GM19452 (cell line): ENCODE measurements at regions not wholly inside any gene's neighbourhood (a gene's known extent, or its start where the extent isn't known, plus 50 kb on each side); places are given as distances from the start of the nearest gene placed in this dataset.
"Not testable (repeated sequence)": the region's sequence is repeated elsewhere in the genome, so short reads cannot be mapped to it uniquely, and the experiment has no call there.

Source experiments
- ATAC-seq: cut with Tn5 transposase; IDR thresholded peaks from one replicate; pipeline ENCODE4 v1.9.1; 2021; ENCODE audit not compliant: unreplicated experiment

DNA sequence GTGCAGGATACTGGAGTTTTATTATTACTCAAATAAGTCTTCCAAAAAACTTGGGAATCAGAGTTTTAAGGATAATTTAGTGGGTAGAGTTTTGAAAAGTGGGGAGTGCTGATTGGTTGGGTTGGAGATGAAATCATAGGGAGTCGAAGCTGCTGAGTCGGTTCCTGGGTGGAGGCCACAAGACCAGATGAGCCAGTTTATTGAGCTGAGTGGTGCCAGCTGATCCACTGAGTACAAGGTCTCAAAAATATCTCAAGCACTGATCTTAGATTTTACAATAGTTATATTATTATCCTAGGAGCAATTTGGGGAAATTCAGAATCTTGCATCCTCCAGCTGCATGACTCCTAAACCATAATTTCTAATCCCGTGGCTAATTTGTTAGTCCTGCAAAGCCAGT is 804.9 kb upstream of the SEMA6A start:
- no peak for ATAC-seq

- no peak for ATAC-seq
Observed at GRCh38 chr5:117376748-117377147, 802.1 kb upstream of the SEMA6A start.

GRCh38 chr5:117359895-117360294 is 785.3 kb upstream of the SEMA6A start:
- no peak for ATAC-seq

- no peak for ATAC-seq
Observed at GRCh38 chr5:117357886-117358285, 783.3 kb upstream of the SEMA6A start.

GRCh38 chr5:117347280-117347679 is 772.7 kb upstream of the SEMA6A start:
- ATAC-seq = no peak

DNA sequence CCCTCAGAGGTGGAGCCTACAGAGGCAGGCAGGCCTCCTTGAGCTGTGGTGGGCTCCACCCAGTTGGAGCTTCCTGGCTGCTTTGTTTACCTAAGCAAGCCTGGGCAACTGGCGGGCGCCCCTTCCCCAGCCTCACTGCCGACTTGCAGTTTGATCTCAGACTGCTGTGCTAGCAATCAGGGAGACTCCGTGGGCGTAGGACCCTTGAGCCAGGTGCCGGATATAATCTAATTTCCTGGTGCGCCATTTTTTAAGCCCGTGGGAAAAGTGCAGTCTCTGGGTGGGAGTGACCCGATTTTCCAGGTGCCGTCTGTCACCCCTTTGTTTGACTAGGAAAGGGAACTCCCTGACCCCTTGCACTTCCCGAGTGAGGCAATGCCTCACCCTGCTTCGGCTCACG is 769.1 kb upstream of the SEMA6A start:
- not testable (repeated sequence) for ATAC-seq

DNA sequence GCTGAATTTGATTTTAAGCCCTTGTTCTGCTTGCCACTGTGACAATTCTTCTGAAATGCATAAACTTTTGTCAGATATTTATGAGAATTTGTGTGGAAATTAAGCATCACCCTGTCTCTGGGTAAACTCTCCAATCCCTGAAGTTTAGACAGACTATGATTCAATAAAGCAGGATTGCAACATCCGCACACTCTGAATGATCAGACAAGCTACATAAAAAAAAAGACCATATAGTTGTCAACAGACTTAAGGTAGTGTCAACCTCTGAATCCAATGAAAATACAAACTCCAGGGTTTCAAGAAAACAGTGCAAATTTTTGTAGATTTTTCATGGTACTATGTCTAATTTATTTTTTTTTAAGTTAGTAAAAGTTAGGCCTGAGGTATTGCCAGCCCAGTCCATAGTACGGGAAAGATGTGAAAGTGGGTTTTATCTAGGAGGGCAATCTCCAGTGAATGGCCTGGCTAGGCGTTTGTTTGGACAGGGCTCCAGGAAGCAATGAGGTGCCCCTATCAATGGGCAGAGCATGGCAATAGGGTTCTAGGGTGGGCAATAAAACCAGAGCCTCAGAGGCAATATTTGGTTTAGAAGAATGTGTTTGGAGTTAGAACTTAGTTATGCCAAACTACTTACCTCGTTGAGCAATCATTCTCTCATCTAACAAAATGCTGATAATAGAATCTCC is 762.6 kb upstream of the SEMA6A start:
- no peak for ATAC-seq

GRCh38 chr5:117336208-117336607 is 761.6 kb upstream of the SEMA6A start:
- no peak for ATAC-seq

- no peak for ATAC-seq
Observed at GRCh38 chr5:117333011-117333410, 758.4 kb upstream of the SEMA6A start.

- ATAC-seq = no peak
Observed at GRCh38 chr5:117332341-117332740, 757.7 kb upstream of the SEMA6A start.

GRCh38 chr5:117327511-117327910 is 752.9 kb upstream of the SEMA6A start:
- no peak for ATAC-seq

GRCh38 chr5:117326997-117327396 is 752.4 kb upstream of the SEMA6A start:
- no peak for ATAC-seq

DNA sequence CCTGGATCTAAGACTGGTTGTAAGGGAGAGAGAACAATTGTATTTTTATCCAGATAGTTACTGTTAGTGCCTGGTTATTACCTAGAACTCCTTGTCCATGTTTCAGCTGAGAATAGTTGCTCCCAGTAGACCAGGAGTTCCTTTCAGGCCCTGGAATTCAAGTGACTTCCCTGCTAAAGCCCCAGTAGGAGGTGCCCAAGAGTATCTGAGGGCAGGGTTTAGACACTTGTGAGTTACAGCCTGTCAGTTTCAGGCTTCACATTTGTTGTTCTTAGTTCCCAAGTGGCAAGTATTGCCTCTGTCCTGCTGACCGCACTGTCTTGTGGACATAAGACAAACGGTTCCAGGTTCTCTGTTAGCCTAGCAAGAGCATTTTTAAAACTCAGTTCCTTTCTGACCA is 743.9 kb upstream of the SEMA6A start:
- ATAC-seq = no peak

DNA sequence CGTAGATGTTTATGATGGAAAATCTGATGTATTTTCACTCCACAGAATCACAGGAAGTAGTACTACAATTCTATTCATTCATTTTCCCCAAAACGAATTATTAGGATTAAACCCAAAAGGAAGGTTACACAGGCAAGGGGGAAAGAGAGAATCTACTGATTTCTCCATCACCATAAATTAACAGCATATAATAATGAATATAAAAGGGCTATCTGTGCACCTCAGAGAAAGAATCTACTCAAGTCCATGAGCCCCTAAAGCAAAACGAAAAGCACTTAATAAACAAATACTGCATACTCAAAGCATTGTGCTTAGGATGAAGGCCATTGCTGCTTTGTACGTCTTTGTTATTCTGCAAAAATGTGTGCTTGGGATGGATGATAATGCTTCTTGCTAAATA is 740.5 kb upstream of the SEMA6A start:
- ATAC-seq = no peak

- ATAC-seq = not testable (repeated sequence)
Observed at GRCh38 chr5:117304512-117305107, 730.0 kb upstream of the SEMA6A start.

DNA sequence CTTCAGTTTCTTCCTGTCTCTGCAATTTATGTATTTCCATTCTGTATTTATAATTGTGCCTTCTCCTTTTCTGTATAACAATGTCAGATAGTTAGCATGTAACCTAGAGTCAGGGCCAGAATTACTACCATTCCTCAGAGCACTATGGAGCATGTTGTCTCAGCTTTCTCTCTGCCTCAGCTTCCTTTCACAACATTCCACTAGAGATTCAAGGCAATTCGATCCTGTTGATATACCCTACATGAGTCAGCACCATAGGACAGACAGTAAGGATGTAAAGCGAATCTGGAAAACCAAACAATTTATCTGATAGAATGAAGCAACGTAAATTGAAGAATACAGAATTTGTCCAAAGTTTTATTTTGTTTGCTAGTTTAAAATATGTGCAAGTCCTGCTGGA is 728.3 kb upstream of the SEMA6A start:
- no peak for ATAC-seq

DNA sequence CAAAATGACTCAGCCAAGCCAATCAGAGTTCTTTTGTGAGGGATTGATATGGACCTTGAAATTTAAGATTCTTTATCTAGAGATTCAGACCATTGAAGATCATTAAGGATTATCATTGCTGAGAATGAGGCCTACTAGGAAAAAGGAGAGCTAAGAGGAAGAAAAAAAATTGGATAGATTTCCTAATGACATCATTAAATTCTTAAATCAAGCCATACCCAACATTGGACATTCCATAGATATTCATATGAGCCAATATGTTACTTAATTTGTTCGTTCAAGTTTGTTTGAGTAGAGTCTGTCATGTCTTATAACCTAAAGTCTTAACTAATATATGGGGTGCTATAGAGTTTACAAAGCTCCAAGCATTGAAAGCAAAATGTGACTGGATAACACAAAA is 727.9 kb upstream of the SEMA6A start:
- ATAC-seq = no peak

- ATAC-seq = no peak
Observed at GRCh38 chr5:117299936-117300328, 725.3 kb upstream of the SEMA6A start.

- ATAC-seq = no peak
Observed at GRCh38 chr5:117299224-117299935, 724.8 kb upstream of the SEMA6A start.

DNA sequence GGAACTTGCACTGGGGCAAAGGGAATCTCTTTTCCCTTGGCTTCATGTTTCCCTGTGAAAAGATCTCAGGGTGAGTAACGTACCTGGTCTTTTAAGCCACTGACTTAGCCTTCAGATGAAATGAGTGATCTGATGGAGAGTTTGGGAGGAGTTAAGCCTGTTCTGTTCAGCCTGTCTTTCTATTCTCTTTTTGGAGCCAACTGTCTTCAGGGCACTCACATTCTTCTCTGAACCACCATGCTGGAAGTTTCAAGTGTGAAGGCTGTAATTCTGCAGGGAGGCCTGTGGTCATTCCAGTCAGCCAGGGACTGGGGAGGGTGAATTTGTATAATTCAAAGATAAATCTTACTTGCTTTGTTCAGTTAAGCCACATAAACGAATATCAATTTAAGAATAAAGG is 722.2 kb upstream of the SEMA6A start:
- ATAC-seq = no peak

DNA sequence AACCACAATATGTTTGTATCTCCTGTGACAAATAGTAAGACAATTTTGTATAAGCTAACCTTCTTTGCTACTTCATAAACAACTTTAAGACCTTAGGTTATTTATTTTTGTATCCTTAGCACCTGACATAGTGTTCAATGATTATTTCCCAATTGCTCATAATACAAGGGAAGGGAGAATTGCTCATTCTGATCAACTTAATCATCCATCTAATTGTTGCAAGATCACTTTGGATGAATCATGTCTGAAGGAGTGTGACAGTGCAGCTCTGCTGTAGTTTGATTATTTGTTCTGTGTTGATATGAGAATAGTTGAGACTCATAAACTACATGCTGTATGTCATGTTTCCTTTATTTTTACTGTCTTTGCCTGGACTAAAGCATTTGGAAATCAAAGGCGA is 721.3 kb upstream of the SEMA6A start:
- ATAC-seq = no peak

DNA sequence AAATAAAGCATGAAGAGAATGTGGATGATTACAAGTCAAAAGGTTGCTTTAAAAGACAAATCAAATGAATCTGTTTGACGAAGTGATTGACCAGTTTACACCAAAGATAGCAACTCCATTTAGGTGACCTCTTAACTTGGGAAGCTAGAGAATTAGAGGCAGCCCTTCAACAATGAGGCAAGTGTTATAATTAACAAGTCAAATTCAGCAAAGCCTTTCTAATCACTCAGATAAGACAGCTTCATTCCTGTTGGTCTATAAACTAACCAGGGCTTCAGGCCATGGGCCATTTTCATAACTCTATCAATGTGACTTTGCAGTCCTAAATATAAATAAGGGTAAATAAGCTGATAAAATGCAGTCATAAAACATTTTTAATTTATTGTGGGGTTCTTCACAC is 712.2 kb upstream of the SEMA6A start:
- ATAC-seq = no peak
